ENCODE measurements at regions not wholly inside any gene's neighbourhood (a gene's known extent, or its start where the extent isn't known, plus 50 kb on each side); places are given as distances from the start of the nearest gene placed in this dataset.

- Histone ChIP-seq H3K27me3 (no peaks in the 10 kb centered on the region), H3K4me1 (no peaks in the 10 kb centered on the region), H3K36me3 (replicated peaks in 1 of 2; ENCODE audit: insufficient read depth in 1 of 2, low read depth in 2 of 2) (no peaks in the 10 kb centered on the region), H3K9me3 (no peaks in the 10 kb centered on the region), H3K27ac (no peak overlapping the region), H3K4me3 (no peak overlapping the region)
- TF ChIP-seq, protein P1, sequence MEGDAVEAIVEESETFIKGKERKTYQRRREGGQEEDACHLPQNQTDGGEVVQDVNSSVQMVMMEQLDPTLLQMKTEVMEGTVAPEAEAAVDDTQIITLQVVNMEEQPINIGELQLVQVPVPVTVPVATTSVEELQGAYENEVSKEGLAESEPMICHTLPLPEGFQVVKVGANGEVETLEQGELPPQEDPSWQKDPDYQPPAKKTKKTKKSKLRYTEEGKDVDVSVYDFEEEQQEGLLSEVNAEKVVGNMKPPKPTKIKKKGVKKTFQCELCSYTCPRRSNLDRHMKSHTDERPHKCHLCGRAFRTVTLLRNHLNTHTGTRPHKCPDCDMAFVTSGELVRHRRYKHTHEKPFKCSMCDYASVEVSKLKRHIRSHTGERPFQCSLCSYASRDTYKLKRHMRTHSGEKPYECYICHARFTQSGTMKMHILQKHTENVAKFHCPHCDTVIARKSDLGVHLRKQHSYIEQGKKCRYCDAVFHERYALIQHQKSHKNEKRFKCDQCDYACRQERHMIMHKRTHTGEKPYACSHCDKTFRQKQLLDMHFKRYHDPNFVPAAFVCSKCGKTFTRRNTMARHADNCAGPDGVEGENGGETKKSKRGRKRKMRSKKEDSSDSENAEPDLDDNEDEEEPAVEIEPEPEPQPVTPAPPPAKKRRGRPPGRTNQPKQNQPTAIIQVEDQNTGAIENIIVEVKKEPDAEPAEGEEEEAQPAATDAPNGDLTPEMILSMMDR (IDR thresholded peaks at IDR 0.05), result no peak
- no peak for TF ChIP-seq POLR2A (IDR thresholded peaks at IDR 0.05)
- 55 to 68% methylated on average over 4 of the region's 4 CpGs for WGBS, 2 donors
- DNase-seq (no peak), ATAC-seq (no peak)
- intact Hi-C loops (cut with DNase I), result loop anchor here (5.0 kb wide), 1 partner anchor 1094 kb away; no protein-coding TSS in a partner anchor
These were observed 138.0 kb upstream of the HS3ST2 start for GRCh38 chr16:22675745-22676540.

- TF ChIP-seq POLR2A (IDR thresholded peaks at IDR 0.05), result no peak
- TF ChIP-seq, protein P1 (IDR thresholded peaks at IDR 0.05), result no peak
- no peak for DNase-seq
- H3K27me3 ChIP-seq, result no peaks in the 10 kb centered on the region
These were observed 136.7 kb upstream of the HS3ST2 start for GRCh38 chr16:22677024-22677830.

GRCh38 chr16:22678311-22678710 is 135.7 kb upstream of the HS3ST2 start:
- H3K4me1 ChIP-seq, result no peaks in the 10 kb centered on the region
- no peaks in the 10 kb centered on the region for H3K27me3 ChIP-seq
- no peaks in the 10 kb centered on the region for H3K9me3 ChIP-seq
- DNase-seq (no peak), ATAC-seq (no peak)
- TF ChIP-seq, protein P1 (IDR thresholded peaks at IDR 0.05), result no peak
- TF ChIP-seq POLR2A (IDR thresholded peaks at IDR 0.05), result no peak
- H3K4me3 ChIP-seq, result no peak overlapping the region
- intact Hi-C loops (cut with DNase I), result loop anchor here (5.0 kb wide), 1 partner anchor 1096 kb away; no protein-coding TSS in a partner anchor
- H3K27ac ChIP-seq, result no peak overlapping the region
- 53 to 64% methylated on average over 2 of the region's 2 CpGs for WGBS, 2 donors
- H3K36me3 ChIP-seq (replicated peaks in 1 of 2; ENCODE audit: insufficient read depth in 1 of 2, low read depth in 2 of 2), result no peaks in the 10 kb centered on the region

More at GRCh38 chr16:22677024-22677830, 136.7 kb upstream of the HS3ST2 start:
- Histone ChIP-seq H3K4me3 (no peak overlapping the region), H3K4me1 (no peaks in the 10 kb centered on the region), H3K36me3 (replicated peaks in 1 of 2; ENCODE audit: insufficient read depth in 1 of 2, low read depth in 2 of 2) (no peaks in the 10 kb centered on the region), H3K9me3 (no peaks in the 10 kb centered on the region), H3K27ac (no peak overlapping the region)
- intact Hi-C loops (cut with DNase I), result loop anchor here (5.0 kb wide), 1 partner anchor 1095 kb away; no protein-coding TSS in a partner anchor
- no peak for ATAC-seq
- WGBS, 2 donors, result 76% methylated on average over 8 of the region's 8 CpGs

- ATAC-seq (no peak), DNase-seq (no peak)
- WGBS, 2 donors, result 77 to 81% methylated on average over 17 of the region's 17 CpGs
- intact Hi-C loops (cut with DNase I), result no loop called here
- Histone ChIP-seq H3K4me1 (no peaks in the 10 kb centered on the region), H3K36me3 (replicated peaks in 1 of 2; ENCODE audit: insufficient read depth in 1 of 2, low read depth in 2 of 2) (no peaks in the 10 kb centered on the region), H3K4me3 (no peak overlapping the region), H3K27me3 (no peaks in the 10 kb centered on the region), H3K27ac (no peak overlapping the region), H3K9me3 (no peaks in the 10 kb centered on the region)
- TF ChIP-seq POLR2A (IDR thresholded peaks at IDR 0.05), result no peak
- TF ChIP-seq, protein P1 (IDR thresholded peaks at IDR 0.05), result no peak
These were observed 132.2 kb upstream of the HS3ST2 start for GRCh38 chr16:22681554-22682291.
